ENCODE measurements at regions not wholly inside any gene's neighbourhood (a gene's known extent, or its start where the extent isn't known, plus 50 kb on each side); places are given as distances from the start of the nearest gene placed in this dataset.

DNA sequence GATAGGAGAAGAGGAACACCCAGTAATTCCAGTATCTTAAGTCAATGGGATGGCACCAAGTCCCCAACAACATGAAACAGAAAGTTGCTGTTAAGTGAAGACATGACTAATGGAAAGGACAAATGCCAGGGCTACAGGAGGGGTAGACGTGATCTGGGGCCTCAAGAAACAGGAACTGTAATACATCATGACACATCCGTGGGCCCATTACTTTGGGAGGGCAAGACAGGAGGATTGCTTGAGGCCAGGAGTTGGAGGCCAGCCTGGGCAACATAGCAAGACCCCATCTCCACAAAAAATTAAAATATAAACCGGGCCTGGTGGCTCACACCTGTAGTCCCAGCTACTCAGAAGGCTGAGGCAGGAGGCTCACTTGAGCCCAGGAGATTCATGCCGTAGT is 408.6 kb upstream of the PRKCQ start:
- WGBS, 2 donors (ENCODE audit: extremely low coverage in 2 of 2, insufficient read length in 2 of 2, insufficient replicate concordance in 1 of 2) = no CpG with 5 or more reads among the region's 4 CpGs
- H3K4me3 ChIP-seq (ENCODE audit: low read length in 2 of 2) = no peak overlapping the region
- H2AK5ac ChIP-seq (ENCODE audit: low read depth, low read length) = no peak overlapping the region
- peaks cover 0 to 1% (median 0%) of the 10 kb centered on the region in 3 experiments for H3K27me3 ChIP-seq (ENCODE audit: control insufficient read depth in 3 of 3, insufficient read depth in 3 of 3, low read depth in 1 of 3, low read length in 3 of 3)
- no peak overlapping the region for H3K27ac ChIP-seq (replicated peaks; ENCODE audit: low read length)
- no peak overlapping the region for H4K8ac ChIP-seq (ENCODE audit: low read depth, low read length)
- no peak overlapping the region for H3K9ac ChIP-seq (ENCODE audit: low read depth, low read length, poor library complexity)
- no peak overlapping the region for H3K18ac ChIP-seq (ENCODE audit: low read length)
- no peak overlapping the region for H2BK120ac ChIP-seq (ENCODE audit: low read depth, low read length)
- no peaks in the 10 kb centered on the region for H3K79me1 ChIP-seq (ENCODE audit: low read depth, low read length)
- no peak for DNase-seq (ENCODE audit: low spot score)
- peaks cover 0 to 2% of the 10 kb centered on the region in 2 donors for H3K36me3 ChIP-seq (replicated peaks in 1 of 2; ENCODE audit: control insufficient read depth in 2 of 2, insufficient read depth in 2 of 2, low read length in 2 of 2)
- H4K91ac ChIP-seq (ENCODE audit: low read depth, low read length, poor library complexity) = no peak overlapping the region
- no peak overlapping the region for H3K14ac ChIP-seq (ENCODE audit: low read length)
- no peak overlapping the region for H2AFZ ChIP-seq (ENCODE audit: low read length)
- peaks cover 0 to 3% of the 10 kb centered on the region in 2 donors for H3K9me3 ChIP-seq (replicated peaks in 1 of 2; ENCODE audit: control insufficient read depth in 2 of 2, insufficient read depth in 1 of 2, low read depth in 1 of 2, low read length in 2 of 2)
- no peak overlapping the region for H2BK12ac ChIP-seq (ENCODE audit: low read length)
- H3K4me1 ChIP-seq (ENCODE audit: control insufficient read depth in 2 of 2, insufficient read depth in 1 of 2, low read depth in 1 of 2, low read length in 2 of 2) = no peaks in the 10 kb centered on the region
- no peak overlapping the region for H3K4me2 ChIP-seq (ENCODE audit: insufficient read depth, low read length, poor library complexity, severe bottlenecking)
- H3K23ac ChIP-seq (ENCODE audit: low read depth, low read length, poor library complexity) = no peak overlapping the region
- no peak overlapping the region for H3K4ac ChIP-seq (ENCODE audit: low read length)
- no peak overlapping the region for H2BK15ac ChIP-seq (ENCODE audit: low read length)
- no peak overlapping the region for H2BK5ac ChIP-seq (ENCODE audit: low read length)

DNA sequence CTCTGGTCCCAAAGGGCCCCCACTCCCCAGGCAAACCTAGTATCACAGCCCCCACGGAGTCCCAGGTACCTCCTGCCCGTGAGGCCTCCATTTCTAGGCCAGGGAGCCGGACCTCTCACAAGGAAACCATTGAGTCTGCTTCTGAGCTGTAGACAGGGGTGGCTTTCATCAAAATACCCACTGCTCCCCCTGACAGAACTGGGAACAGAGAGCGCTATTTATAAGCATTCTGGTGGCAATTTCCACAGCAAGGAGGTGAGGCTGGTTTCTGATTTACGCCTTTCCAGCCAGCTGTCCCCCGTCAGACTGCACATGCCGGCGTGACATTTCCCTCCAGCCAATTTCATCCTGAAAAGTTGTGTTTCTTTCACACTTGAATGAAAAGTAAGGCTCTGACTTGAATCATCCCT is 407.5 kb upstream of the PRKCQ start:
- Histone ChIP-seq H3K27ac (replicated peaks; ENCODE audit: low read length) (no peak overlapping the region), H3K4ac (ENCODE audit: low read length) (no peak overlapping the region), H4K8ac (ENCODE audit: low read depth, low read length) (no peak overlapping the region), H3K9ac (ENCODE audit: low read depth, low read length, poor library complexity) (no peak overlapping the region), H3K18ac (ENCODE audit: low read length) (no peak overlapping the region), H3K79me1 (ENCODE audit: low read depth, low read length) (no peaks in the 10 kb centered on the region), H2AFZ (ENCODE audit: low read length) (no peak overlapping the region), H3K27me3 (ENCODE audit: control insufficient read depth in 3 of 3, insufficient read depth in 3 of 3, low read depth in 1 of 3, low read length in 3 of 3) (no peaks in the 10 kb centered on the region), H2BK12ac (ENCODE audit: low read length) (no peak overlapping the region), H3K14ac (ENCODE audit: low read length) (no peak overlapping the region), H2AK5ac (ENCODE audit: low read depth, low read length) (no peak overlapping the region), H3K36me3 (replicated peaks in 1 of 2; ENCODE audit: control insufficient read depth in 2 of 2, insufficient read depth in 2 of 2, low read length in 2 of 2) (no peaks in the 10 kb centered on the region), H3K4me1 (ENCODE audit: control insufficient read depth in 2 of 2, insufficient read depth in 1 of 2, low read depth in 1 of 2, low read length in 2 of 2) (no peaks in the 10 kb centered on the region), H3K9me3 (replicated peaks in 1 of 2; ENCODE audit: control insufficient read depth in 2 of 2, insufficient read depth in 1 of 2, low read depth in 1 of 2, low read length in 2 of 2) (no peaks in the 10 kb centered on the region), H4K91ac (ENCODE audit: low read depth, low read length, poor library complexity) (no peak overlapping the region), H3K23ac (ENCODE audit: low read depth, low read length, poor library complexity) (no peak overlapping the region), H3K4me3 (ENCODE audit: low read length in 2 of 2) (peak overlapping the region in 1 of 2 donors; percentile 34), H2BK5ac (ENCODE audit: low read length) (no peak overlapping the region), H3K4me2 (ENCODE audit: insufficient read depth, low read length, poor library complexity, severe bottlenecking) (no peak overlapping the region), H2BK15ac (ENCODE audit: low read length) (no peak overlapping the region), H2BK120ac (ENCODE audit: low read depth, low read length) (no peak overlapping the region)
- no peak for DNase-seq (ENCODE audit: low spot score)
- WGBS, 2 donors (ENCODE audit: extremely low coverage in 2 of 2, insufficient read length in 2 of 2, insufficient replicate concordance in 1 of 2) = no CpG with 5 or more reads among the region's 8 CpGs

DNA sequence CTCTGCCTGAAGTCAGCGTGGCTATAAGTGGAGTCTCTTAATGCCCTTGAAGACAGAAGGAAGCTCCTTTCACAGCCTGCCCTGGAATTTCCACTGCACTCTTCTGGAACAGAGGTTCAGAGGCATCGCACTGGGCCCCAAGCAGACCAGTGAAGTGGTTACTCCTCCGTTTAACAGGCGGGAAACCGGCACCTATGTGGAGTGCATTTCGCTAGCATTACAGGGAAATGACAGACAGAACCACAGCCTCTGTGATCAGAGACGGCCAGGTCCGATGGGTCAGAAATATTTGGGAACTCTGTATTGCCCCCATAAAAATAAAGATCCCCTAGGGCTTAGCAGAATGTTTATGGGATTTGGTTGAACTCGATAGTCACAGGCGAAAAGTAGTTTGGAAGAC is 406.9 kb upstream of the PRKCQ start:
- no peak overlapping the region for H3K9ac ChIP-seq (ENCODE audit: low read depth, low read length, poor library complexity)
- WGBS, 2 donors (ENCODE audit: extremely low coverage in 2 of 2, insufficient read length in 2 of 2, insufficient replicate concordance in 1 of 2) = no CpG with 5 or more reads among the region's 10 CpGs
- no peak overlapping the region for H2BK15ac ChIP-seq (ENCODE audit: low read length)
- H2AFZ ChIP-seq (ENCODE audit: low read length) = no peak overlapping the region
- no peak for DNase-seq (ENCODE audit: low spot score)
- H2BK12ac ChIP-seq (ENCODE audit: low read length) = no peak overlapping the region
- H3K79me1 ChIP-seq (ENCODE audit: low read depth, low read length) = no peaks in the 10 kb centered on the region
- no peak overlapping the region for H3K4me2 ChIP-seq (ENCODE audit: insufficient read depth, low read length, poor library complexity, severe bottlenecking)
- H3K4me1 ChIP-seq (ENCODE audit: control insufficient read depth in 2 of 2, insufficient read depth in 1 of 2, low read depth in 1 of 2, low read length in 2 of 2) = no peaks in the 10 kb centered on the region
- H3K36me3 ChIP-seq (replicated peaks in 1 of 2; ENCODE audit: control insufficient read depth in 2 of 2, insufficient read depth in 2 of 2, low read length in 2 of 2) = no peaks in the 10 kb centered on the region
- H3K18ac ChIP-seq (ENCODE audit: low read length) = no peak overlapping the region
- no peak overlapping the region for H3K27ac ChIP-seq (replicated peaks; ENCODE audit: low read length)
- no peaks in the 10 kb centered on the region for H3K9me3 ChIP-seq (replicated peaks in 1 of 2; ENCODE audit: control insufficient read depth in 2 of 2, insufficient read depth in 1 of 2, low read depth in 1 of 2, low read length in 2 of 2)
- no peak overlapping the region for H2BK5ac ChIP-seq (ENCODE audit: low read length)
- H3K4ac ChIP-seq (ENCODE audit: low read length) = no peak overlapping the region
- no peak overlapping the region for H3K14ac ChIP-seq (ENCODE audit: low read length)
- no peak overlapping the region for H2AK5ac ChIP-seq (ENCODE audit: low read depth, low read length)
- H3K4me3 ChIP-seq (ENCODE audit: low read length in 2 of 2) = no peak overlapping the region
- H2BK120ac ChIP-seq (ENCODE audit: low read depth, low read length) = no peak overlapping the region
- no peak overlapping the region for H3K23ac ChIP-seq (ENCODE audit: low read depth, low read length, poor library complexity)
- no peak overlapping the region for H4K91ac ChIP-seq (ENCODE audit: low read depth, low read length, poor library complexity)
- H4K8ac ChIP-seq (ENCODE audit: low read depth, low read length) = no peak overlapping the region
- no peaks in the 10 kb centered on the region for H3K27me3 ChIP-seq (ENCODE audit: control insufficient read depth in 3 of 3, insufficient read depth in 3 of 3, low read depth in 1 of 3, low read length in 3 of 3)

DNA sequence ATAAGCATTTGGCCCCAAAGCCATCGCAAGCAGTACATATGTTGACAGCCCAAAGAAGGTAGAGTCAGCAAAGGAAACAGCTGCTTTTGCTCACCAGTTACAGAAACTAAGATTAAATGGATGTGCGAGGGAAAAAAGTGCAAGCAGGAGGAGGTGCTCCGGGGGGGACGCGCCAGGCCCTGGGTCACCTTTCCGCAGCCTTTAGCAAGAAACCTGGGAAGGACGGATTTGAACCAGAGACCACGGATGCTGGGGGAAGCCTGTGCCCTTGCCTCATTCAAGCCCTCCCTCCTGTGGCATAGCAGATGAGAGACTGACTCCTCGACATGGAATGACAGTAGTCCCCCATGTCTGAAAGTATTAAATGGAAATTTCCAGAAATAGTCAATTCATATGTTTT is 405.6 kb upstream of the PRKCQ start:
- Histone ChIP-seq H3K27me3 (ENCODE audit: control insufficient read depth in 3 of 3, insufficient read depth in 3 of 3, low read depth in 1 of 3, low read length in 3 of 3) (no peaks in the 10 kb centered on the region), H3K9me3 (replicated peaks in 1 of 2; ENCODE audit: control insufficient read depth in 2 of 2, insufficient read depth in 1 of 2, low read depth in 1 of 2, low read length in 2 of 2) (no peaks in the 10 kb centered on the region), H2BK120ac (ENCODE audit: low read depth, low read length) (no peak overlapping the region), H2AK5ac (ENCODE audit: low read depth, low read length) (no peak overlapping the region), H3K4ac (ENCODE audit: low read length) (no peak overlapping the region), H4K8ac (ENCODE audit: low read depth, low read length) (no peak overlapping the region), H3K4me2 (ENCODE audit: insufficient read depth, low read length, poor library complexity, severe bottlenecking) (no peak overlapping the region), H3K4me3 (ENCODE audit: low read length in 2 of 2) (no peak overlapping the region), H4K91ac (ENCODE audit: low read depth, low read length, poor library complexity) (no peak overlapping the region), H3K36me3 (replicated peaks in 1 of 2; ENCODE audit: control insufficient read depth in 2 of 2, insufficient read depth in 2 of 2, low read length in 2 of 2) (no peaks in the 10 kb centered on the region), H3K23ac (ENCODE audit: low read depth, low read length, poor library complexity) (no peak overlapping the region), H2BK5ac (ENCODE audit: low read length) (no peak overlapping the region), H3K27ac (replicated peaks; ENCODE audit: low read length) (no peak overlapping the region), H2BK12ac (ENCODE audit: low read length) (no peak overlapping the region), H3K79me1 (ENCODE audit: low read depth, low read length) (no peaks in the 10 kb centered on the region), H2AFZ (ENCODE audit: low read length) (no peak overlapping the region), H2BK15ac (ENCODE audit: low read length) (no peak overlapping the region), H3K14ac (ENCODE audit: low read length) (no peak overlapping the region), H3K18ac (ENCODE audit: low read length) (no peak overlapping the region), H3K9ac (ENCODE audit: low read depth, low read length, poor library complexity) (no peak overlapping the region), H3K4me1 (ENCODE audit: control insufficient read depth in 2 of 2, insufficient read depth in 1 of 2, low read depth in 1 of 2, low read length in 2 of 2) (peaks cover 0 to under 1% of the 10 kb centered on the region in 2 donors)
- DNase-seq (ENCODE audit: low spot score) = no peak
- no CpG with 5 or more reads among the region's 9 CpGs for WGBS, 2 donors (ENCODE audit: extremely low coverage in 2 of 2, insufficient read length in 2 of 2, insufficient replicate concordance in 1 of 2)

Data from neuronal stem cell (in vitro differentiated cells).